NCI-H1048 (cell line): ENCODE measurements at regions not wholly inside any gene's neighbourhood (a gene's known extent, or its start where the extent isn't known, plus 50 kb on each side); places are given as distances from the start of the nearest gene placed in this dataset.

Experiments used
- DNase-seq: peaks from one replicate; lab custom pipeline; 2025; lab: John Stamatoyannopoulos, UW

- DNase-seq, result no peak
These were observed 481.7 kb downstream of the GBE1 start for GRCh38 chr3:81279481-81280379.

GRCh38 chr3:81277853-81278252 is 483.6 kb downstream of the GBE1 start:
- DNase-seq, result no peak

- no peak for DNase-seq
These were observed 486.8 kb downstream of the GBE1 start for GRCh38 chr3:81274671-81275070.

- no peak for DNase-seq
These were observed 490.7 kb downstream of the GBE1 start for GRCh38 chr3:81270603-81271379.

- DNase-seq, result no peak
These were observed 492.9 kb downstream of the GBE1 start for GRCh38 chr3:81268526-81268925.

- no peak for DNase-seq
These were observed 499.4 kb downstream of the GBE1 start for GRCh38 chr3:81261996-81262395.

- no peak for DNase-seq
These were observed 506.0 kb downstream of the GBE1 start for GRCh38 chr3:81255463-81255862.

GRCh38 chr3:81251096-81251495 is 510.3 kb downstream of the GBE1 start:
- no peak for DNase-seq

- peak; percentile 5 for DNase-seq
These were observed 511.9 kb downstream of the GBE1 start for GRCh38 chr3:81249540-81250029.

GRCh38 chr3:81245501-81245900 is 515.9 kb downstream of the GBE1 start:
- no peak for DNase-seq

- no peak for DNase-seq
These were observed 516.4 kb downstream of the GBE1 start for GRCh38 chr3:81245043-81245442.

- DNase-seq, result no peak
These were observed 517.2 kb downstream of the GBE1 start for GRCh38 chr3:81244231-81244630.

GRCh38 chr3:81242871-81243270 is 518.6 kb downstream of the GBE1 start:
- no peak for DNase-seq

GRCh38 chr3:81237181-81237580 is 524.3 kb downstream of the GBE1 start:
- DNase-seq, result no peak

- DNase-seq, result no peak
These were observed 543.4 kb downstream of the GBE1 start for GRCh38 chr3:81218023-81218422.

GRCh38 chr3:81217101-81217500 is 544.3 kb downstream of the GBE1 start:
- DNase-seq, result no peak

- no peak for DNase-seq
These were observed 545.3 kb downstream of the GBE1 start for GRCh38 chr3:81216192-81216591.

- DNase-seq, result no peak
These were observed 546.8 kb downstream of the GBE1 start for GRCh38 chr3:81214631-81215030.

GRCh38 chr3:81199587-81199986 is 561.9 kb downstream of the GBE1 start:
- no peak for DNase-seq

- DNase-seq, result no peak
These were observed 562.7 kb downstream of the GBE1 start for GRCh38 chr3:81198756-81199155.

- no peak for DNase-seq
These were observed 563.2 kb downstream of the GBE1 start for GRCh38 chr3:81198216-81198615.

GRCh38 chr3:81197386-81197785 is 564.1 kb downstream of the GBE1 start:
- DNase-seq, result no peak

GRCh38 chr3:81195478-81195877 is 566.0 kb downstream of the GBE1 start:
- DNase-seq, result no peak
